Muscle layer of colon (tissue), 2 donors: ENCODE measurements at regions not wholly inside any gene's neighbourhood (a gene's known extent, or its start where the extent isn't known, plus 50 kb on each side); places are given as distances from the start of the nearest gene placed in this dataset.
A peak's percentile ranks its signal among the peaks of the same experiment; 100 is the strongest.

ENCODE experiments used
- H3K27ac ChIP-seq: one replicate; pipeline ENCODE4 v1.7.0; 2013; ENCODE audit warnings: low read depth, mild to moderate bottlenecking, low read length, moderate library complexity
- H3K27me3 ChIP-seq, 2 donors: one replicate each; pipeline ENCODE4 v1.7.0; 2013; ENCODE audit warnings: low read length in 2 of 2, mild to moderate bottlenecking in 2 of 2; ENCODE audit not compliant: insufficient read depth in 2 of 2, control insufficient read depth in 1 of 2
- H3K36me3 ChIP-seq: one replicate; pipeline ENCODE4 v1.7.0; 2013; ENCODE audit warnings: mild to moderate bottlenecking, low read length; ENCODE audit not compliant: insufficient read depth
- H3K4me1 ChIP-seq: one replicate; pipeline ENCODE4 v1.7.0; 2013; ENCODE audit warnings: mild to moderate bottlenecking, low read length; ENCODE audit not compliant: insufficient read depth
- H3K4me3 ChIP-seq, 2 donors: one replicate each; pipeline ENCODE4 v1.7.0; 2013; ENCODE audit warnings: low read length in 2 of 2, low read depth in 1 of 2, mild to moderate bottlenecking in 1 of 2, moderate library complexity in 1 of 2
- H3K9ac ChIP-seq: one replicate; pipeline ENCODE4 v1.7.0; 2013; ENCODE audit warnings: low read length
- H3K9me3 ChIP-seq: one replicate; pipeline ENCODE4 v1.7.0; 2013; ENCODE audit warnings: mild to moderate bottlenecking, low read length
- donor health status: abdominal sarcoma.
- donor health status: Adenocarcinoma of cecum.

- H3K27ac ChIP-seq: no peak overlapping the region
Measured at GRCh38 chr6:163717106-163717764, 302.7 kb downstream of the QKI start.

GRCh38 chr6:163716690-163717089, 302.2 kb downstream of the QKI start:
- H3K27ac ChIP-seq: no peak overlapping the region
- no peak overlapping the region for H3K4me3 ChIP-seq
- H3K9ac ChIP-seq: no peak overlapping the region
- H3K4me1 ChIP-seq: peaks cover 9% of the 10 kb centered on the region
- no peaks in the 10 kb centered on the region for H3K9me3 ChIP-seq
- no peaks in the 10 kb centered on the region for H3K27me3 ChIP-seq
- no peaks in the 10 kb centered on the region for H3K36me3 ChIP-seq

More at GRCh38 chr6:163717106-163717764, 302.7 kb downstream of the QKI start:
- Histone ChIP-seq H3K36me3 (no peaks in the 10 kb centered on the region), H3K9ac (no peak overlapping the region), H3K4me1 (peaks cover 4% of the 10 kb centered on the region), H3K9me3 (no peaks in the 10 kb centered on the region), H3K4me3 (no peak overlapping the region), H3K27me3 (no peaks in the 10 kb centered on the region)

GRCh38 chr6:163715846-163716245, 301.3 kb downstream of the QKI start:
- H3K36me3 ChIP-seq: no peaks in the 10 kb centered on the region
- H3K27me3 ChIP-seq: no peaks in the 10 kb centered on the region
- H3K4me1 ChIP-seq: peaks cover 9% of the 10 kb centered on the region
- H3K9ac ChIP-seq: no peak overlapping the region
- no peaks in the 10 kb centered on the region for H3K9me3 ChIP-seq
- no peak overlapping the region for H3K27ac ChIP-seq
- no peak overlapping the region for H3K4me3 ChIP-seq

GRCh38 chr6:163714179-163714578, 299.7 kb downstream of the QKI start:
- Histone ChIP-seq H3K4me1 (peaks cover 15% of the 10 kb centered on the region), H3K27ac (no peak overlapping the region), H3K36me3 (no peaks in the 10 kb centered on the region), H3K4me3 (no peak overlapping the region), H3K9me3 (no peaks in the 10 kb centered on the region), H3K27me3 (no peaks in the 10 kb centered on the region), H3K9ac (no peak overlapping the region)

DNA sequence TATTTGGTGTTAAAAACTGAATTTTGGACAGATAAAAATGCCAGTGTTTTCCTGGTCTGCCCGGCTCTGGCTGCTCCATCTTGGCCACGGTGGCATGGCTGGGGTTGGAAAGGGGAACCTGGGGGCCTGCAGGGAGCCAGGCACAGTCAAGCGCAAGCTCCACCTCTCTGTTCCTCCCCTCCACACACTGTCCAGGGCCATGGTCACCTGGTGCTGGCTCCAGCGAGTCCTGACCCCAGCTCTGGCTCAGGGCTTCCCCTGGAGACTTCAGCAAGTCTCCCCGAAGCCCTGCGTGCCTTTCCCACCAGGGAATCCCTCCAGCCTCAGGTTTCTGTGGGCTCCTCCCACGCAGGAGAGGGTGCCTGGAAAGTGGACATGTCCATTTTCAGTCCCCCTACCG, 298.5 kb downstream of the QKI start:
- no peak overlapping the region for H3K27ac ChIP-seq
- no peaks in the 10 kb centered on the region for H3K9me3 ChIP-seq
- no peak overlapping the region for H3K4me3 ChIP-seq
- H3K36me3 ChIP-seq: no peaks in the 10 kb centered on the region
- H3K4me1 ChIP-seq: peaks cover 15% of the 10 kb centered on the region
- no peaks in the 10 kb centered on the region for H3K27me3 ChIP-seq
- no peak overlapping the region for H3K9ac ChIP-seq

DNA sequence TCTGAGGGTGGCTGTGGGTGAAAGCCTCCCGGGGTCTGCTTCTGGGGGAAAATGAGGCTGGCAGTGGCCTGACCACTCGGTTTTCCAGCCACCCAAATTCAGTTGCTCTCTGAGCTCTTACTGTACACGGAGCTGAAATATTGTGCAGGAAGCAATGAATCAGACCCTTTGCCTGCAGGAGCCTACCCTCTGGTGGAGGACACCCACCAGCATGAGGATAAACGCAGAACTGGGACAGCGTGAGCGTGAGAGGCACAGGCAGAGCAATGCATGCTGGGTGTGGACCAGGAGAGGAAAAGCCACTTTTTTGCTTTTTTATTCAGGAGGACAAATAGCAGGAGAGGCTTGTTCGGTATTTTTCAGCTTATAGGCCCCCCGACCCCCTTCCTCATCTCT, 298.0 kb downstream of the QKI start:
- Histone ChIP-seq H3K4me1 (peaks cover 19% of the 10 kb centered on the region), H3K36me3 (no peaks in the 10 kb centered on the region), H3K9me3 (no peaks in the 10 kb centered on the region), H3K27me3 (no peaks in the 10 kb centered on the region), H3K9ac (no peak overlapping the region), H3K4me3 (no peak overlapping the region), H3K27ac (no peak overlapping the region)

GRCh38 chr6:163711615-163712565, 297.4 kb downstream of the QKI start:
- no peaks in the 10 kb centered on the region for H3K9me3 ChIP-seq
- peaks cover 21% of the 10 kb centered on the region for H3K4me1 ChIP-seq
- H3K9ac ChIP-seq: no peak overlapping the region
- no peaks in the 10 kb centered on the region for H3K27me3 ChIP-seq
- no peak overlapping the region for H3K27ac ChIP-seq
- H3K36me3 ChIP-seq: no peaks in the 10 kb centered on the region
- no peak overlapping the region for H3K4me3 ChIP-seq

GRCh38 chr6:163710532-163711470, 296.3 kb downstream of the QKI start:
- Histone ChIP-seq H3K27ac (peak overlapping the region; percentile 17), H3K9me3 (no peaks in the 10 kb centered on the region), H3K9ac (no peak overlapping the region), H3K36me3 (no peaks in the 10 kb centered on the region), H3K4me3 (no peak overlapping the region), H3K4me1 (peaks cover 21% of the 10 kb centered on the region), H3K27me3 (no peaks in the 10 kb centered on the region)

DNA sequence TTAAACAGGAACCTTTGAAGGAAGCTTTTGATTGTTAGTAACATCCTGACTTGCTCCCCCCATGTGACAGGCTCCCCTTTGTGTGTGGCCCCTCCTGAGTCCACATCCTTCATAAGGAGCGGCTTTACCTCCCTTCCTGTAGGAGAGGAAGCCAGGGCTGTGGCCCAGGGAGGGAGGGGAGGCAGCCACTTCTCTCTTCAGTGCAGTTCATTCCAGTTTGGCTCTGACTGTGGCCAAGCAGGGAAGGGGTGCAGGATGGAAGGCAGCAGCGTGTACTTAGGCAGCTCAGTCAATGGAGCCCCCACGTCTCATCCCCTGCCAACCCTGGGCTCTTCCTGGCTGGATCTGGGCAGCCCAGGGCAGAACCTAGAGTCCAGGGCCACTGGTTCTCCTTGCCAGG, 295.2 kb downstream of the QKI start:
- Histone ChIP-seq H3K9ac (no peak overlapping the region), H3K36me3 (no peaks in the 10 kb centered on the region), H3K4me3 (no peak overlapping the region), H3K4me1 (peaks cover 21% of the 10 kb centered on the region), H3K27me3 (no peaks in the 10 kb centered on the region), H3K9me3 (no peaks in the 10 kb centered on the region), H3K27ac (no peak overlapping the region)

DNA sequence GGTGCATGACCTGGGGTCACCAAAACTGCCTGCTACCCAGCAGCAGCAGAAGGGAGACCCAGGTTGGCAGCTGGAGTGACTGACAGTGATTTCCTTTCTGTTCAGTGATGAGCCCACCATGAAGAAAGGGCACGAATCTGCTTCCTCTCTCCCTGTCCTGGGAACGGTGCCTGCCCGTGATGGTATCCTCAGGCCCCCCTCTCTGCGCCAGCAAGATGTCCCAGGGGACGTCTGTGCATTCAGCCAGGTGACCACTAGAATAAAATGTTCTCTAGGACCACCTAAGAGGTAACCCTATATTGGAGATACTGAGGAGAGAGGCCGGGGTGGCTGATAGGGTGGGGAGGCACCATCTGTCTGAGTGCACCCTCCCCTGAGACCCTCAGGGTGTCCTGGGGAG, 294.7 kb downstream of the QKI start:
- H3K27ac ChIP-seq: no peak overlapping the region
- peaks cover 21% of the 10 kb centered on the region for H3K4me1 ChIP-seq

GRCh38 chr6:163708466-163708865, 293.9 kb downstream of the QKI start:
- Histone ChIP-seq H3K27me3 (no peaks in the 10 kb centered on the region), H3K27ac (no peak overlapping the region), H3K9ac (no peak overlapping the region), H3K9me3 (no peaks in the 10 kb centered on the region), H3K4me3 (no peak overlapping the region), H3K36me3 (no peaks in the 10 kb centered on the region), H3K4me1 (peaks cover 21% of the 10 kb centered on the region)

More for the DNA sequence above, 294.7 kb downstream of the QKI start:
- Histone ChIP-seq H3K9me3 (no peaks in the 10 kb centered on the region), H3K9ac (no peak overlapping the region), H3K36me3 (no peaks in the 10 kb centered on the region), H3K4me3 (no peak overlapping the region), H3K27me3 (no peaks in the 10 kb centered on the region)
